Left ventricle myocardium inferior (tissue), 1 donor: ENCODE measurements at regions not wholly inside any gene's neighbourhood (a gene's known extent, or its start where the extent isn't known, plus 50 kb on each side); places are given as distances from the start of the nearest gene placed in this dataset.
A peak's percentile ranks its signal among the peaks of the same experiment; 100 is the strongest.

ENCODE experiments used
- DNase-seq: peaks from one replicate; pipeline ENCODE4 v3.0.0-alpha.2; 2020
- H3K27ac ChIP-seq: fragments of 200-600 bp; replicated peaks from 2 replicates; pipeline ENCODE4 v1.8.0; 2021
- H3K27me3 ChIP-seq: fragments of 200-600 bp; 2 replicates; pipeline ENCODE4 v1.8.0; 2021; ENCODE audit warnings: low read depth
- H3K36me3 ChIP-seq: fragments of 200-600 bp; 2 replicates; pipeline ENCODE4 v1.8.0; 2021
- H3K4me1 ChIP-seq: fragments of 200-600 bp; 2 replicates; pipeline ENCODE4 v1.8.0; 2021
- H3K4me3 ChIP-seq: fragments of 200-600 bp; 2 replicates; pipeline ENCODE4 v1.8.0; 2021; ENCODE audit warnings: mild to moderate bottlenecking, moderate library complexity
- H3K9me3 ChIP-seq: fragments of 200-600 bp; replicated peaks from 2 replicates; pipeline ENCODE4 v1.8.0; 2021
- intact Hi-C: fragments of 100-400 bp; cut with micrococcal nuclease; formaldehyde crosslinking; loops from one replicate; pipeline ENCODE4 v1.11.0; 2022
- TF ChIP-seq, protein P1 (sequence below): fragments of 200-600 bp; IDR thresholded peaks from 2 replicates; pipeline ENCODE4 v1.8.0; 2021; ENCODE audit warnings: antibody characterized with exemption, mild to moderate bottlenecking, borderline replicate concordance
- donor health status: DM: no; HTN: yes; CAD: no; lungs with severe emphysema.

DNA sequence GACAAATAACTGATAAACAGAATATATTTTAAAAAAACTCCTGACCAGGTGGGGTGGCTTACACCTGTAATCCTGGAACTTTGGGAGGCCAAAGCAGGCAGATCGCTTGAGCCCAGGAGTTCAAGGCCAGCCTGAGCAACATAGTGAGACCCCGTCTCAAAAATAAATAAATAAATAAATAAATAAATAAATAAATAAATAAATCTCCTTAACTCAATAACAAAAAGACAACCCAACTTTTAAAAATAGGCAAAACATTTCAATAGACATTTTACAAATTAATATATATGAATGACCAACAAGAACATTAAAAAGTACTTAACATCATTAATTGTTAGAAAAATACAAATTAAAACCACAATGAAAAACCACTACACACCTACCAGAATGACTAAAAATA, 56.2 kb upstream of the CAPRIN2 start:
- DNase-seq, result no peak
- no peaks in the 10 kb centered on the region for H3K36me3 ChIP-seq
- intact Hi-C loops, result no loop called here
- H3K9me3 ChIP-seq, result peaks cover 7% of the 10 kb centered on the region
- no peak overlapping the region for H3K4me3 ChIP-seq
- TF ChIP-seq, protein P1, sequence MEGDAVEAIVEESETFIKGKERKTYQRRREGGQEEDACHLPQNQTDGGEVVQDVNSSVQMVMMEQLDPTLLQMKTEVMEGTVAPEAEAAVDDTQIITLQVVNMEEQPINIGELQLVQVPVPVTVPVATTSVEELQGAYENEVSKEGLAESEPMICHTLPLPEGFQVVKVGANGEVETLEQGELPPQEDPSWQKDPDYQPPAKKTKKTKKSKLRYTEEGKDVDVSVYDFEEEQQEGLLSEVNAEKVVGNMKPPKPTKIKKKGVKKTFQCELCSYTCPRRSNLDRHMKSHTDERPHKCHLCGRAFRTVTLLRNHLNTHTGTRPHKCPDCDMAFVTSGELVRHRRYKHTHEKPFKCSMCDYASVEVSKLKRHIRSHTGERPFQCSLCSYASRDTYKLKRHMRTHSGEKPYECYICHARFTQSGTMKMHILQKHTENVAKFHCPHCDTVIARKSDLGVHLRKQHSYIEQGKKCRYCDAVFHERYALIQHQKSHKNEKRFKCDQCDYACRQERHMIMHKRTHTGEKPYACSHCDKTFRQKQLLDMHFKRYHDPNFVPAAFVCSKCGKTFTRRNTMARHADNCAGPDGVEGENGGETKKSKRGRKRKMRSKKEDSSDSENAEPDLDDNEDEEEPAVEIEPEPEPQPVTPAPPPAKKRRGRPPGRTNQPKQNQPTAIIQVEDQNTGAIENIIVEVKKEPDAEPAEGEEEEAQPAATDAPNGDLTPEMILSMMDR, result no peak
- no peaks in the 10 kb centered on the region for H3K27me3 ChIP-seq
- H3K27ac ChIP-seq, result no peak overlapping the region
- H3K4me1 ChIP-seq, result peaks cover 4% of the 10 kb centered on the region

DNA sequence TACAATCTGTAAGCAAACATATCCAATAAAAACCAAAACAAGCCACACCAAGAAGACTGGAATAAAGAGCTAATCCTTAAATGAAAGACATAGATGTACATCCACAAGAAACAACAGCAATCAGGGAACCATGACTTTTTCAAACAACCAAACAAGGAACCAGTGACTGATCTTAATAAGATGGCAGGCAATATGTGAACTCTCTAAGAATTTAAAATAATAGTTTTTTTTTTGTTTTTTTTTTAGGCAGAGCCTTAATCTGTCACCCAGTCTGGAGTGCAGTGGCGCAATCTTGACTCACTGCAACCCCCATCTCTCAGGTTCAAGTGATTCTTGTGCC, 52.9 kb upstream of the CAPRIN2 start:
- TF ChIP-seq, protein P1, result no peak
- H3K36me3 ChIP-seq, result no peaks in the 10 kb centered on the region
- H3K27me3 ChIP-seq, result no peaks in the 10 kb centered on the region
- H3K4me3 ChIP-seq, result no peak overlapping the region
- H3K4me1 ChIP-seq, result peaks cover 4% of the 10 kb centered on the region
- H3K27ac ChIP-seq, result no peak overlapping the region
- intact Hi-C loops, result no loop called here
- H3K9me3 ChIP-seq, result peaks cover 7% of the 10 kb centered on the region
- no peak for DNase-seq

DNA sequence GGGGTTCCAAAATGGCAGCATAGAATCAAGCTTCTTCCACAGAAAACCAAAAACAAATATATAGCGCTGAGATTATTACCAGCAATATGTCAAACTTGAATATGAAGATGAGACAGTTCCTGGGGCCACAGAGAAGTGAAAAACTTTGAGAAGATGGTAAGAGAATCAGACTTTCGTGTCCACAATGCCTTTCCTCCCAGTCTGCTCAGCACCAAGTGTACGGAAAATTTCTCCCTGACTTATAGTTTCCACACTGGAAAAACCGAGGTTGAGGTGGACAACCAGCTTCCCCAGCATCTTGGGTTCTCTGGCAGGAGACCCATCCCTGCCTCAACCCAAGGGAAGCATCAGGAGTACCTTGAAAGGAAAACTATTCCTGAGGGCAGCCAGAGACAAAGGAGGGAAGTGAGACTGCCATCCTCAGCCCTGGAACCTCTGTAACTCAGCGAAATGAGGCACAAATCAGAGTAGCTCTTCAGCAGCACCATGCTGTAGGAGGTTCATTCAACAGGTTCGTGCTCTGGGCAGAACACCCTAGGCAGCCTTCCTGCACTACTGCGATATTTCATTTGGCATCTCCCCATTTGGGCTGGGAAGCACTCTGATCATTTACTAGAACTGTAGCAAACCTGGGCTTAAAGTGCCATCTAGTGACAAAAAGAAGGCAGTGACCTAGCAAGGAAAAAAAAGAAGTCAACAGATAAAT, 52.4 kb upstream of the CAPRIN2 start:
- H3K36me3 ChIP-seq, result no peaks in the 10 kb centered on the region
- no peak overlapping the region for H3K27ac ChIP-seq
- H3K4me1 ChIP-seq, result peaks cover 4% of the 10 kb centered on the region
- TF ChIP-seq, protein P1, result peak; percentile 83
- no peaks in the 10 kb centered on the region for H3K27me3 ChIP-seq
- DNase-seq, result no peak
- H3K4me3 ChIP-seq, result no peak overlapping the region
- H3K9me3 ChIP-seq, result peaks cover 7% of the 10 kb centered on the region
- intact Hi-C loops, result no loop called here

DNA sequence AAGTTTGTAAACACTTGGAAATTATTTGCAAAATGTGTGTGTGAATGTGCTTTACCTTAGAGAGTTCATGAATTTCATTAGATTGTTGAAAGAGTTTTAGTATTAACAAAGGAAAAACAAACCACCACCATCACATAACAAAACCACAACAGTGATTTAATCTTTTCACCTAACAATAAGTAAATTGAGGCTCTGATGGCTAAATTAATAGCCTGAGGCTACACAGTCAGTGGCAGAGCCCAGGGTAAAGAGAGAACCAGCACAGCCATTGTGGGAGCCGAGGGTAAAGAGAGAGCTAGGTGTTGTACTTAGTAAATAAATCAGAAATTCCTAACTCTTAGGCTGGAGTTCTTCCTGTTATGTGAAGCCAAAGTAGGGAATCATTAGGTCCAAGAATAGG, 51.2 kb upstream of the CAPRIN2 start:
- H3K9me3 ChIP-seq, result peaks cover 7% of the 10 kb centered on the region
- TF ChIP-seq, protein P1, result no peak
- no peaks in the 10 kb centered on the region for H3K36me3 ChIP-seq
- H3K27me3 ChIP-seq, result no peaks in the 10 kb centered on the region
- intact Hi-C loops, result no loop called here
- no peak overlapping the region for H3K27ac ChIP-seq
- no peak overlapping the region for H3K4me3 ChIP-seq
- H3K4me1 ChIP-seq, result peaks cover 4% of the 10 kb centered on the region
- no peak for DNase-seq
